EH (cell line): ENCODE measurements at regions not wholly inside any gene's neighbourhood (a gene's known extent, or its start where the extent isn't known, plus 50 kb on each side); places are given as distances from the start of the nearest gene placed in this dataset.
"Not testable (repeated sequence)": the region's sequence is repeated elsewhere in the genome, so short reads cannot be mapped to it uniquely, and the experiment has no call there.

Source experiments
- DNase-seq: peaks from one replicate; pipeline ENCODE4 v3.0.0-alpha.2; 2015; ENCODE audit warnings: low read depth

- DNase-seq: no peak
These were observed 50.4 kb upstream of the SOD1 start for GRCh38 chr21:31609081-31609480.

- DNase-seq: no peak
These were observed 51.7 kb upstream of the SOD1 start for GRCh38 chr21:31607791-31608190.

DNA sequence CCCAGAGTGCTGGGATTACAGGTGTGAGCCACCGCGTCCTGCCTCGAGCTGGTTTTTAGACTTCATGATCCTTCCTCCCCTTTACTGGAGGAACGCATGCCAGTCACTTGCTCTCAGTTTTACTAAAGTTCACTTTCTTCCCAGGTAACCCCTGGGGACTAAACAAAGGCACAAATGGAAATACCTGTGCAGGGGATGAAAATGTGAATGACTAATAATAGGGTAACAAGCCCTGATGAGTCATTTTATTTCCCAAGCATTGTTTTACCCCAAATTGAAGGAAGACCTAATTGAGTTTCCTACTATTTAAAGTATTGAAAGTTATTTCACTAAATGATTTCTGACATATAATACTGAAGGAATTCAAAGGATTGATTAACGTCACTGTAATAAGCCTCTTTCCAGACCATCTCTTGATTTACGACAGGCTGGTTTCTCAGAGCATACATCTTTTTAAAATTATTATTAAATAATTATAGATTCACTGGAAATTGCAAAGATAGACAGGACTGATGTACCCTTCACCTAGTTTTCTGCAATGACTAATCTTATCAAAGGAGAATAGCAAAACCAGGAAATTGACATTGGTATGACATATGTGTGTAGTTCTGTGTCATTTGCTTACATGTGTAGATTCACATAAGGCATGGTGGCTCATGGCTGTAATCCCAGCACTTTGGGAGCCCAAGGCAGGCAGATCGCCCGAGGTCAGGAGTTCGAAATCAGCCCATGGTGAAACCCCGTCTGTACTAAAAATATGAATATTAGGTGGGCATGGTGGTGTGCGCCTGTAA lies 53.2 kb upstream of the SOD1 start:
- no peak for DNase-seq

- DNase-seq: peak; percentile 62
These were observed 54.8 kb upstream of the SOD1 start for GRCh38 chr21:31604591-31605190.

- DNase-seq: no peak
These were observed 59.9 kb upstream of the SOD1 start for GRCh38 chr21:31599563-31599962.

- DNase-seq: no peak
These were observed 60.5 kb upstream of the SOD1 start for GRCh38 chr21:31599013-31599412.

- no peak for DNase-seq
These were observed 61.8 kb upstream of the SOD1 start for GRCh38 chr21:31597683-31598082.

- DNase-seq: no peak
These were observed 63.4 kb upstream of the SOD1 start for GRCh38 chr21:31596055-31596454.

- no peak for DNase-seq
These were observed 64.8 kb upstream of the SOD1 start for GRCh38 chr21:31594726-31595125.

GRCh38 chr21:31594279-31594678 lies 65.2 kb upstream of the SOD1 start:
- no peak for DNase-seq

DNA sequence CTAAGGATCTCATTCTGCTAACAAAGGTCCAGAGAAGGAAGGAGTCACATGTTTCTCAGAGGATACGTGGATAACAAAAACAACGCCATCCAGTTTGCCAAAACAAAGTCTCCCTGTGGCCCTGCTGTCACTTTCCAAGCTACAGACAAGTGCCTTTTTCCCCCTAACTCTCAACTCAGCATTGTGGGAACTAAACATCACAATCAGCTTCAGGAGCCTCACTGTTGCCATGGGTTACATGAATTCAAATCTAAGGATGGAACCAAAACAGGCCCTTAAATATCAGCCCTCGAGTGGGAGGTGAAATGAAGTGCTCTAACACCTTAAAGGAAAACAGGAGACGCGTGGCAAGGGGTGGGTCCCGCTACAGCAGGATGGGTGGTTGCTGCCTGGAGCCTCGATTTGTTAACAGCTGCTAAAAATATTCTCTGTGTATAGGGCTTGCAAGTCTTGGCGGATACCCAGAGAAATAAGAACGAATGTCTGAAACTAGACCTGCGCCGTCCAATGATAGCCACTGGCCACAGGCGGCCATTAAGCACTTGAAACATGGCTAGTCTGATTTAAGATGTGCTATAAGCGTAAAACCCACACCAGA lies 66.4 kb upstream of the SOD1 start:
- no peak for DNase-seq

DNA sequence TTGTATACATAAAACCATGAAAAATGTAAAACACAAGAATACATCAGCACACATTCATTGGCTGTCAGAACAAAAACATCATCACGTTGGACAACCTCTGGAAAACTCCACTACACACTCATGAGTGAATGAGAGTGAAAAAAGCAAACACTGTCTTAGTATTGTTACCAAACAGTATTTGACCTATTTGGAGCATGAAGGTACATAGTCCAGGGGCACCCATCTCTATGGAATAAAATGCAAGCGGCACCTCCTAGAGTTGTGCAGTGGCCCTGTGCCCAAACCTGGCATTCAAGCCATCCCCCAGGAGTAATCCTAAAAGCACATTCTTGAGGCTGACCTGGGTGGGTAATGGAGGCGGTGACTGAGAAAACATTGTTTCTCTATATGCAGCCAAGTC lies 67.0 kb upstream of the SOD1 start:
- DNase-seq: no peak

DNA sequence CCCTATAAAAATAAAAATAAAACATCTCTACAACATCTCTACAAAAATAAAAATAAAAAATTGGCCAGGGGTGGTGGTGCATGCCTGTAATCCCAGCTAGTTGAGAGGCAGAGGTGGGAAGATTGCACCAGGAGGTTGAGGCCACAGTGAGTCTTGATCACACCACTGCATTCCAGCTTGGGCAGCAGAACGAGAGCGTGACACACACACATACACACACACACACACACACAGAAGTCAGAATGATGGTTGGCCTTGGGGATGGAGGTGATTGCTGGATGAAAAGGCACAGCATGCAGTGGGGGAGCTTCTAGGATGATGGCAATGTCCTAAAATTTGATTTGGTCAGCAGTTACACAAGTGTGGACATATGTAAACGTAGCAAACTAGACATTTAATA lies 69.7 kb upstream of the SOD1 start:
- no peak for DNase-seq

DNA sequence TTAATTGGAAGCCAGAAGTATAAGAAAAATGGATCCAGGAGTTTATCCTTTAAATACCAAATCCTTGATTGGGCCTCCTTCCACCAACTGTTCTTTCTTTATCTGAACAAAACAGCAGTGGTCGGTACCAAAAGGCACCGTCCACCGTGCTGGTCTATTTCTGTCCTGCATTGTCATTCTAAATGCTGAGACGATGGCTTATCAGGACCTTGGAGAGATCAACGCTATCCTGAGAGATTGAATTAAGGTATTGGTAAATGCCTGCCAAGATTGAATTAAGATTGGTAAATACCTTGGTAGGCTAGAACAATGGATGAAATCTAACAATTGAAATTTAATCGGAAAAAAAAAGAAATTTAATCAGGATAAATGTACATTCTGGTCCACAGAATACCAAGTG lies 73.4 kb upstream of the SOD1 start:
- no peak for DNase-seq

DNA sequence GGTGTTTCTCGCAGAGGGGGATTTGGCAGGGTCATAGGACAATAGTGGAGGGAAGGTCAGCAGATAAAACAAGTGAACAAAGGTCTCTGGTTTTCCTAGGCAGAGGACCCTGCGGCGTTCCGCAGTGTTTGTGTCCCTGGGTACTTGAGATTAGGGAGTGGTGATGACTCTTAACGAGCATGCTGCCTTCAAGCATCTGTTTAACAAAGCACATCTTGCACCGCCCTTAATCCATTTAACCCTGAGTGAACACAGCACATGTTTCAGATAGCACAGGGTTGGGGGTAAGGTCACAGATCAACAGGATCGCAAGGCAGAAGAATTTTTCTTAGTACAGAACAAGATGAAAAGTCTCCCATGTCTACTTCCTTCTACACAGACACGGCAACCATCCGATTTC lies 75.6 kb upstream of the SOD1 start:
- not testable (repeated sequence) for DNase-seq

- DNase-seq: no peak
These were observed 76.0 kb upstream of the SOD1 start for GRCh38 chr21:31583498-31583897.

GRCh38 chr21:31580866-31581276 lies 78.6 kb upstream of the SOD1 start:
- DNase-seq: peak; percentile 56

- no peak for DNase-seq
These were observed 82.2 kb upstream of the SOD1 start for GRCh38 chr21:31577271-31577670.

GRCh38 chr21:31576428-31576827 lies 83.1 kb upstream of the SOD1 start:
- no peak for DNase-seq

GRCh38 chr21:31573217-31573616 lies 86.3 kb upstream of the SOD1 start:
- DNase-seq: no peak

- no peak for DNase-seq
These were observed 87.6 kb upstream of the SOD1 start for GRCh38 chr21:31571879-31572278.

DNA sequence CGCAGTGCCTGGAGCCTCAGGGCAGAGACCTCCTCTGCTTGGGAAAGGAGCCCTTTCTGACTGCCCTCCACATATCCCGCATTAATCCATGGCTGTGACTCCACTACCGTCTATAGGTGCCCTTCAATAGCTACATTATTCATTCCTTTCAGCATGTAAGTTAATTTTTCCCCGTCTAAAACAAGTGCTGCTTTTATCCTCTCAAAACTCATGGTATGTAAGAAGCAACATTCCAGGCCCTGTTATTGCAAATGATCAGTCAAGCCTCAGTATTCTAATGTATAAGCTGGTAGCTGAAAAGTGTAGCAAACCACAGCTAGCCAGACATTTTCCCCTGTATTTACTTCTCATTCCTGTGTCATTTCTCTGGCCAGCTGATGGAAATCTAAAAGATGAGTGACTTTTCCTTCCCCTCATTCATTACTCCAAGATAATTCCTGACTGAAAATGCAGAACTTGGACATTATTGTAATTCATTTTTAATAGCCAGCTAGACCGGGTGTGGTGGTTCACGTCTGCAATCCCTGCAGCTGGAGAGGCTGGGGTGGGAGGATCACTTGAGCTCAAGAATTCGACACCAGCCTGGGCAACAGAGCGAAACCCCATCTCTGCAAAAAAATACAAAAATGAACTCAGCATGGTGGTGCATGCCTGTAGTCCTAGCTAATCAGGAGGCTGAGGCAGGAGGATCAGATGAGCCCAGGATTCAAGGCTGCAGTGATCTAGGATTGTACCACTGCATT lies 88.5 kb upstream of the SOD1 start:
- no peak for DNase-seq

DNA sequence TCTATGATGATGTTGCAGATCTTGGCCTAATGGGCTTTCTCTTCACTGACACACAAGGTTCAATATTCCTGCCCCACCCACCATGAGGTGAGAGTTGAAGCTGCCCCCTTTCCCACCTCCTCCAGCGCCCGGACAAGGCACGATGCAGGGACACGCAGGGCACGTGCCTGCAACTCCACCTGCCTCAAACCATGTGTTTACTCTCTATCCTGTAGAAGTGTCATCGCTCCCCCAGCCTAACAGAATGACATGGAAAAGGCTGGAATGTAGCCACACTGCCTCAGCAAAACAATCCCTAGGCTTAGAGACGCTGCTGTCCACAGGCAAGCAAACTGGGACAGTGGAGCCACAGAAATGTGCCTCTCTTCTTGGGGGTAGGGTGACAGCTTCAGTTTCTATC lies 92.9 kb upstream of the SOD1 start:
- DNase-seq: no peak
